Raji (cell line): ENCODE measurements at regions not wholly inside any gene's neighbourhood (a gene's known extent, or its start where the extent isn't known, plus 50 kb on each side); places are given as distances from the start of the nearest gene placed in this dataset.

Experiments
- POLR2A ChIP-seq: IDR thresholded peaks from 2 replicates; pipeline ENCODE4 v1.6.1; 2011; ENCODE audit warnings: low read depth, low read length, control low read depth; ENCODE audit not compliant: insufficient read depth

DNA sequence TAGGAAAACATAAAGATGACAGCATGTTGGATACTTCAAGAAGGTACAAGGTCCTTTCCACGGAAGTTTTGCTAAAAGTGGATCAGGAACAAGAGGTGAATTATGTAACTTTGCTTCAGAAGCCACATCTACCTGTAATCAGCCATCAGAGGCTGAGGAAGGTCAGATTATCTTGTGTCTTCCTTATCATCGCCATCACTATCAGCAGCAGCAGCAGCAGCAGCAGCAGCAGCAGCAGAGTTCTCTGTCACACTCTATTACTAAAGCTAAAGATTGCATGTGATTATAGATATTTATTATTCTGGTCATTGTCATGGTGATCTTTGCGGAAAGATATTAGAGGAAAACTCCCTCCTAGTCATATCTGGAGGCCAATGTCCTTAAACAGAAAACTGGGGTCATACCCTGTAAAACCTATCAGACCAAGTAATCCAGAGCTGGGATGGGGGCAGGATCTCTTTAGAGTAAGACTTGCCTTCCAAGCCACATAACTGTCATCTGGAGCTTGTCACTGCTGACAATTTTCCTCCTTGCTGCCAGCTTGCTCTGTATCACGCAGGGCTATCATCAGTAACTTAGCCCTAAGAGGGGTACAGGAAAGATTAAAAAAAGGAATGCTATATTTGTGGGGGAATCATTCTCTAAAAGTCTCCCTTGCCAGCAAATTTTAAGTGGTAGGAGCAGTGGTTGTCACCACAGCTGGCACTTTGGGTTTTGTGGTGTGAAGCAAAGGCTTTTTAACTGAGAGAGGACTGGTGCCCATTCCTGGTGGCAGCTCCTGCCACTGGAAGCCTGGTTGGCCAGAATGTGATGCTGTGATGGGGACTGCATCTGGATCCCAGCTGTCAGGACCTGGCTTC, 130.9 kb upstream of the RASGRP1 start:
- no peak for TF ChIP-seq POLR2A

DNA sequence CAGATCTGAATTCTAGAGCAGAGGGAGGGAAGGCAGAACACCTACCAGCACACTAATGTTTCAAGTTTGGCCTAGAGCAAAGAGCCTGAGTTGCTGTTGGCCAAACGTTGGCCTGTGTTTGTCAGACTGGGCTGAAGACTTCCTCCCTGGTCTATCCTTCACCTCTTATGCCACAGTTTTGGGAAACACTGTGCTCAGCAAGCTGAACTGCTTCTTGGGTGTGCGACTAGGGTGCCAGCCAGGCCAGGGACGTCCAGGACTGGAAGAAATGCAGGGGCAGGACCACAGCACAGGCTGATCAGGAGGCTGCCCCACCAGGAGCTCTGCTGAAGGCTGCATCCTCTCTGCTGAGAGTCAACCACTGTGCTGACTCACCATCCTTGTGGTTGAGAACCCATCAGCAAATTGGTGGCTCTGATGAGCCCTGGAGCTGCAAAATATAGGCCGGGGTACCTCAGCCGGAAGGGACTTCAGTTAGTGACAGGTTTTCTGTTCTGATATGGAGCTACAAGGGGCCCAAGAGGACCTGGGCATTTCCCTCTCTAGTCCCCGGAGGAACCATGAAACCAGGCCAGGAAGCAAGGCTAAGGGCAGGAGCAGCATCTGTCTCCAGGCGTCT, 131.6 kb upstream of the RASGRP1 start:
- no peak for TF ChIP-seq POLR2A

DNA sequence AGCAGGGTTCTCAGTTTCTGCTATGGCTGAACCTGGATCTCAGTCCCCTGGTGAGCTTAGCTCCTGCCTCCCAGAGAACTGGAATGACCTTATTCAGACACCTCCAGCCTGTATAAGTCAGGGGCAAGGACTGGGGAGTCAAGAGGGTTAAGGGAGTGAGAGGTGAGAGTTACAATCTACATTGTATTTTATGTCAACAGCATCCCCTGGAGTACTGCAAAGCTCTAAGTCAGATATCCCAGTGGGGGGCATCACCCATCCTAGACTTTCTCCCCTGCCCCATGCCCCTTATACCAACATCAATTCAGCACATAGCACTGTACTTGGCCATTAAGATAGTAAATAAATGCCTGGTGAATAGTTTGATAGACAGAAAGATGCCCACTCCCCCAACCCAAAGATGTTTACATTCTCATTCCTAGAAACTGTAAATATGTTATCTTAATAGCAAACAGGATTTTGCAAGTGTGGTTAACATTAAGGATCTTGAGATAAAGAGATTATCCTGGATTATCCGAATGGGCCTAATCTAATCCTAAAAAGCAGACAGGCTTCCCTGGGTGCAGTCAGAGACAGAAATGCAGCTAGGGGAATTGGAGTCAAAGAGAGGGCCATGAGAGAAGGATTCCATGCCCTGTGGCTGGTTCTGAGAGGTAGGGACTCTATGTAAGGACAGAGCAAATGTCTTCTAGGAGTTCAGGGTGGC, 132.3 kb upstream of the RASGRP1 start:
- no peak for TF ChIP-seq POLR2A

DNA sequence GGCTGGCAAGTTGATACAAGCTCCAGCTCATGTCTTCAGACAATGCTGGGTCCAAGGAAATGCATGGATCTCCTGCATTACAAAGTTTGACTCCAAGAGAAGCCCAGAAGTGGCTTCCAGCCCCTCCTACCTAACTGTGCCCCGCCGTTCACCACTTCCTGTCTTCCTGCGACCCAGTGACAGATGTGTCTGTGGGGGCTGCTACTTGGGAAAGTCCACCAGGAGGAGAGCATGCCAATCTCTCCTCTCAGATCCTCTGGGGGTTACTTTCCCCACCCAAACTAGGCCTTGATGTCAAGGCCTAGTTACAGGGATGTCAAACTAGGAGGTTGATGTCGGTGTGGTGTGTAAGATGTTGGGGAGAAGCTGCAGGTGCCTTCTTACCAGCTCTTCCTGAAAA, 133.6 kb upstream of the RASGRP1 start:
- no peak for TF ChIP-seq POLR2A

DNA sequence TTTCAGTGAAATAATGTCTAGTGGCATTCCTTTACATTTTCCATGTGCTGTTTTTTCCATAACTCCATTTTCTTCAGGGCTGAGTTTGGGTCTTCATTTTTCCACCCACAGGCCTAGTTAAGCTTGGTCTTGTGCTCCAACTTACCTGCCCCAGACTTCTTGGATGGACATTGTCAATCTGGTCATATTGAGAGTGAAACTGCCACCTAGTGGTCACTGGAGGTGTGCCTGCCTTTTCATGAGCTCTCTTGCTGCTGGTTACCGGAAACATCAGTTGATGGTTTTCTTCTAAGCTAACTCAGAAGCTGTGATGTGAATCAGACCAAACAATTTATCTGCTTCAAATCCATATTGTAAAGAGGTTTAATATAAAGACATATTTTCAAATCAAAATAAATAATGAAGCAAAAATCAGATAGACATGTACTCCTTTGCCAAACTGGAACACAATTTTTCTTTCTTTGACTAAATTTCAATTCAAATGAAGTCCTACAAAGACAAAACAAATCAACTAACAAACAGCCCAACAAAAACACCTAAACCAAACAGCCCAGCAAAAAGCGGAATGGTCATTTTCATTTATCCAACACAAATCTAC, 135.1 kb upstream of the RASGRP1 start:
- no peak for TF ChIP-seq POLR2A

DNA sequence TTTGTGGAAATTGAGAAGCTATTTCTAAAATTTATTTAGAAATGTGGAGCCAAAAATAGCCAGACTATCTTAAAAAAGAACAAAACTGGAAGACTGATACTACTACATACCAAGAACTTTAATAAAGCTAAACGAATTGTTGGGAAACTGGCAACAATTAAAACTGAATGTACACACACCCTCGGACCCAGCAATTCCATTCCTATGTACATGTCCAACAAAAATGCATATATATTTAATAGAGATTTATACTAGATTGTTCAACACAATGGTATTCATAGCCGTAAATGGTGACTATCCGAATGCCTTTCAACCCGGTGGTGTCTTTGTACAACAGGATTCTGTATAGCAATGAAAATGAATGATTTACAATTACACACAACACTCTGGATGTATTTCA, 136.5 kb upstream of the RASGRP1 start:
- TF ChIP-seq POLR2A, result no peak

DNA sequence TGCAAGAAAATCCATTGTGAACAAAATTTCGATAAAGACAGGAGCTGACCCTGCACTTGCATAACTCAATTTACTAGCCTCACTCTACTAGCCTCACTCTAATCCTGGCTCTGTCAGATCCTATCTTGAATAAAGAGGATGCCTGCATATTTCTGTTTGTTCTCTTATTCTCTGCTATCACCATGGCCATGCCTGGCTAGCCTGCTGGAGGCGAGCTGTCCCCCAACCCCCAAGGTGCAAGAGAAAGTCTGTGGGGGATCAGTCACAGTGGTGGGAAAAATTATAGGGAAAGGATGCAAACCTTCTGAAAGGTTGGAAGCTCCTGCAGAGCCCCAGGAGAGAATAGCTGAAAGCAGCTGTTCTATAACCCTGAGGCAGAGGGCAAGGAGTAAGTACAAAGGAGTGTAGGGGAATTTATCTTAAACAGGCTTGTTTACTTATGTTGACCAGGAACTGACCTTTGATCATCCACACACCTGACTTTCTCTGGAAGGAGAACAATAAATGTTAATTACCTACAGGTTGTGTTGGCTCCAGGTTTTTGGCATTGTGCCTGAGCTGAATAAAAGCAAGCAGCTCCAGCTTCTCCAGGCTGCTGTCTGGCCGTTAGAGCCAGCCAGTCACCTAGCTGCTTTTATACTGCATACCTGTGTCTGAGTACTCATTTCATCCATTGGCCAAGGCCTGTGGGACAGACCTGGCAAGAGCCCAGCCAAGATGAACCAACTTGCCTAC, 137.7 kb upstream of the RASGRP1 start:
- no peak for TF ChIP-seq POLR2A

DNA sequence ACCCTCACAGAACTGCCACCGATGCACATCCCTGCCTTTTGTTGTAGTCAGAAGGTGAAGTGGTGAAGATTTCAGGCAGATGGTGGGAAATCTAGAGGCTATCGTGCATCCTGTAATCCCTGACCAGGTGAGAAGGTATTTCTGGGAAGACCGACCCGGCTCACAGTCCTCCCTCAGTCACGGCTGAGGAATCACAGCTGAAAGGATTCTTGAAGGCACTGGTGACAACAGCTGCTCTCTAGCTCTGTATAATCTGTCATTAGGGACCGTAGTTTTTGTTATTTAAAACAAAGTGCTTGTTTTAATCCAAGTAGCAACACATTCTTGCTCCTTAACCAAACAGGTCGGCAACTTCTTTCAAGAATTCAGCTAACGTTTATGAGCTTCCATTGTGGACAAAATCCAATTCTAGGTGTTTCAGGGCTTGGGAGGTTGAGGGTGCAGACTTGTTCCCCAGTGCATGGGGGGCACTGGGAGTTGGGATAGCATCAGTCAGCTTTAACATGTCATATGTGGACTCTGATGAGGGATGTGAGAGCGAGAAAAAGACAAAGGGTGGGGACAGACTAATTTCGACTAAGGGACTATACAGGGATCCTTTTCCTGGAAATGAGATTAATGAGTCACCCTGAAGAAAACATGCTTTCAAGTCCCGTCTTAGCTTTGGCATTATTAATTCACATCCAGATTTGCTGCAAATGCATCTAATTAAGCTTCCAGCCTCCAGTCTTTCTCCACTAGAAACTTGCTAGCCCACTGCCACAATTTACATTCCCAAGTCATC, 141.0 kb upstream of the RASGRP1 start:
- no peak for TF ChIP-seq POLR2A

DNA sequence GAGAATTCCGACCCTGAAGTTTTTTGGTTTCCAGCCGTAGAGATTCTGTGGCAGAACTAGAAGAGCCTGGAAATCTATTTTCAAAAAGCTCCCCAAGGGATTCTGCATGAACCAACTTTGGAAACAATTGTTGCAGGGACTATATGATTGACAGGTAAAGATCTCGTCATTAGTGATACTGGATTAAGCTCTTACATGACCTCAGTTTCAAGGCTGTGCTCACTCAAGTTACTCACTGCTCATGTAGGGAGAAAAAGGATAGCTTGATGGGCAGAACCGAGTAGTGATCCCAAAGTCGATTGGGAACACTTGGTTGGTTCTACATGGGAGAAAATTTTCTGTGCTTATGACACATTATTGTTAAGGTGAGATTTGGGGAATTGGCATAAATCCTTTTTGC, 142.3 kb upstream of the RASGRP1 start:
- no peak for TF ChIP-seq POLR2A

DNA sequence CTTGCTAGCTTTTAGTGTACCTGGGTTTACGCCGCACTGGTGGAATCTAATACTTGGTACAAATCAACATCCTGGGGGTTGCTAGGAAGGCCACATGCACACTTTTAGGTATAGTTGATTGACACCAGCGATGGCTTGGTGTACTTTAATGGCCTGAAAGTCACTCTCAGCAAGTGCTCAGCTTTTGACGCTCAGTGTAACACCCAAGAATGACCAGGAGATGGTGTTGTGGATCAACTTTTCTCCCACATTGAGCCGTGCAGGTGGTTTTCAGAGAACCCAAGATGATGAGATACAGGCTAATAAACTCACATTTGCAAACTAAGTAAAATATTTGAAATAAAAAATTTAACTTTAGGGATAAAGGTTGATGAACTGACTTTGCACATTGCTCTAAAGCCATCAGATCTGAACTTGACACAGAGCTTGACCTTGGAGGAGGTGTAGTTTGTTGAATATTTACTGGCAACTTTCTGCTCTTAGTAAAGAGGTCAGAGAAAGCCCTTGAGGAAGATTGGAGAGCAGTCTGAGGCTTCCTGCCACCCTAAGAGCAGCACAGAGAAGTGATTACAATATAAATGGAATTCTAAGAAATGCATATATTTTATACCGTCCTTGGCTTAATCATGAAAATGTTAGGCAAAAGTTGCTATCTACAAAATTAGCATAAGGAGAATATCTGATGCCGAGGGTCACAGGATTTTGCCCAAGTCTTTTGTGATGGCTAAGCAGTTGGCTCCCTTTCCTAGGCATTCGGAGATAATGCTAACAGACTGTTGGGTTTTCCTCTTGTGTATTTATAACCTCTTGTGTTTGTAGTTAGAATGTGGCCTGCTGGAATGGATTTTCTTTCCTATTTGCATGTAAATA, 143.4 kb upstream of the RASGRP1 start:
- no peak for TF ChIP-seq POLR2A

DNA sequence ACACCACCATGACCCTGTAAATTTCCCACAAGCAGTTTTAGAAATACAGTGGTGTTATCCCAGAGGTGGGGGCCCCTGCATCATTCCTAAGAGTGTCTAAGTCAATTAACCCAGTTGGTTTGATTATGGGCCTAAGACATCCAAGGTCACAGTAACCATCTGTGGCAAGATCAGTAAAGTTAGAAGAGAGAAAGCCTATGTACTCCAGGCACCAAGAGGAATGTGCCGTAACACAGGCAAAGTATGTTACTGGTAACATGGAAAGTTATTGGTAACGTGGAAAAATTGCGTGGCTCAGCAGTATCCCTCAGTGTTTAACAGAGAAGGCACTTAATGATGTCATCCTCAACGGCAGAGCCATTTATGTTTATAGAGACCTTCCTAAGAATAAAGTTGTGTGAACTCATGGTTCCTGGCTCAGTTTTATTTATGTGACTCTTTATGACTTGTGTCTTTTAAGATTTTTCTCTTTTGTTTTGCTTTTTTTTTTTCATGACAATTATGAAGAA, 144.1 kb upstream of the RASGRP1 start:
- no peak for TF ChIP-seq POLR2A

DNA sequence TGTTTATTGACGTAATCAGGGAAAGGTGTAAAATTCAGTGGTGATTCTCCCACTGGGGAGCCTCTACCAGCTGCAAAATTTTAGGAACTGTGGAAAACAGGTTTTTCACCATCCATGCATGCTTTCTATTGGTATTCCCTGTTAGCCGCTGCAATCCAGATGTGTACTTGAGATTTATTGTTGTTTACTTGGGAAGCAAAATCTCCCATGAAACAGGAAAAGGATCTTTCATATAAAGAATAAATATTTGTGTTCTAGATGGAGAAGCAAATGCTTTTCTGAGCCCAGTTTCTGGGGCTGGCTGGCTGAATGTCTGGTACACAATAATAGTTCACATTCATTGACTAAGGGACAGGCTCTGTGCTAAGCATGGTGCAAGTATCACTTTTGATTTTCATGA, 144.6 kb upstream of the RASGRP1 start:
- no peak for TF ChIP-seq POLR2A
